Neural cell (in vitro differentiated cells): ENCODE measurements at regions not wholly inside any gene's neighbourhood (a gene's known extent, or its start where the extent isn't known, plus 50 kb on each side); places are given as distances from the start of the nearest gene placed in this dataset.

Experiments
- H2AFZ ChIP-seq: fragments of 200-600, 300-800 bp; sonication (generic), shearing (Covaris generic); 2 replicates; pipeline ENCODE4 v1.6.0; 2014; ENCODE audit warnings: low read depth, mild to moderate bottlenecking, antibody characterized with exemption, low read length, moderate library complexity
- H3F3A ChIP-seq: fragments of 200-600 bp; shearing (Covaris generic); 2 replicates; pipeline ENCODE4 v1.6.1; 2016; ENCODE audit warnings: mild to moderate bottlenecking, moderate library complexity, mixed read lengths, antibody characterized with exemption, low read length; ENCODE audit not compliant: insufficient read depth, poor library complexity, severe bottlenecking
- H3K27ac ChIP-seq: fragments of 200-600, 300-800 bp; sonication (generic), shearing (Covaris generic); 2 replicates; pipeline ENCODE4 v1.5.1; 2014; ENCODE audit warnings: mild to moderate bottlenecking, low read length, moderate library complexity
- H3K27me3 ChIP-seq: fragments of 300-800, 200-600 bp; sonication (generic), shearing (Covaris generic); 2 replicates; pipeline ENCODE4 v1.6.0; 2014; ENCODE audit warnings: mild to moderate bottlenecking, low read depth, low read length, moderate library complexity; ENCODE audit not compliant: insufficient read depth
- H3K36me3 ChIP-seq: fragments of 300-800, 200-600 bp; sonication (generic), shearing (Covaris generic); 2 replicates; pipeline ENCODE4 v1.5.1; 2014; ENCODE audit warnings: mild to moderate bottlenecking, antibody characterized with exemption, low read length, moderate library complexity; ENCODE audit not compliant: insufficient read depth
- H3K4me2 ChIP-seq: fragments of 300-800, 200-600 bp; sonication (generic), shearing (Covaris generic); 2 replicates; pipeline ENCODE4 v1.6.0; 2014; ENCODE audit warnings: mild to moderate bottlenecking, low read length
- H3K4me3 ChIP-seq: fragments of 300-800, 200-600 bp; sonication (generic), shearing (Covaris generic); 2 replicates; pipeline ENCODE4 v1.5.1; 2014; ENCODE audit warnings: mild to moderate bottlenecking, low read length, moderate library complexity
- H3K79me2 ChIP-seq: fragments of 200-600 bp; shearing (Covaris generic); replicated peaks from 2 replicates; pipeline ENCODE4 v1.6.0; 2014; ENCODE audit warnings: mild to moderate bottlenecking, low read length, moderate library complexity; ENCODE audit not compliant: insufficient read depth
- H3K9ac ChIP-seq: fragments of 300-800, 200-600 bp; sonication (generic), shearing (Covaris generic); 2 replicates; pipeline ENCODE4 v1.6.1; 2016; ENCODE audit warnings: mild to moderate bottlenecking, low read length, mixed read lengths
- H3K9me2 ChIP-seq: fragments of 200-600 bp; shearing (Covaris generic); 2 replicates; pipeline ENCODE4 v1.6.1; 2016; ENCODE audit warnings: mild to moderate bottlenecking, low read length, mixed read lengths; ENCODE audit not compliant: insufficient read depth
- H3K9me3 ChIP-seq: fragments of 200-600, 300-800 bp; sonication (generic), shearing (Covaris generic); 2 replicates; pipeline ENCODE4 v1.6.1; 2016; ENCODE audit warnings: mild to moderate bottlenecking, mixed run types, low read length, moderate library complexity, mixed read lengths
- H4K20me1 ChIP-seq: fragments of 200-600 bp; shearing (Covaris generic); 2 replicates; pipeline ENCODE4 v1.6.1; 2016; ENCODE audit warnings: mild to moderate bottlenecking, mixed run types; ENCODE audit not compliant: insufficient read depth
- EP300 ChIP-seq: fragments of 450-650 bp; conservative IDR thresholded peaks from 2 replicates; pipeline ENCODE4 v1.6.1; 2014; ENCODE audit warnings: antibody characterized with exemption, mild to moderate bottlenecking, moderate library complexity; ENCODE audit not compliant: poor library complexity, severe bottlenecking
- EZH2 ChIP-seq: fragments of 200-600, 300-800 bp; shearing (Covaris generic), sonication (generic); IDR thresholded peaks from 2 replicates; pipeline ENCODE4 v1.6.1; 2014; ENCODE audit warnings: antibody characterized with exemption, low read length, borderline replicate concordance, mild to moderate bottlenecking; ENCODE audit not compliant: insufficient read depth, poor library complexity, severe bottlenecking
- MXI1 ChIP-seq: fragments of 450-650 bp; conservative IDR thresholded peaks from 2 replicates; pipeline ENCODE4 v1.6.1; 2014; ENCODE audit warnings: antibody characterized with exemption, mild to moderate bottlenecking; ENCODE audit not compliant: poor library complexity, severe bottlenecking
- POLR2AphosphoS5 ChIP-seq: IDR thresholded peaks from 2 replicates; pipeline ENCODE4 v1.6.1; 2012
- RAD21 ChIP-seq: fragments of 450-650 bp; conservative IDR thresholded peaks from 2 replicates; pipeline ENCODE4 v1.6.1; 2014; ENCODE audit warnings: antibody characterized with exemption, mild to moderate bottlenecking, moderate library complexity
- SMC3 ChIP-seq: fragments of 450-650 bp; conservative IDR thresholded peaks from 2 replicates; pipeline ENCODE4 v1.6.1; 2014; ENCODE audit warnings: antibody characterized with exemption, mild to moderate bottlenecking, moderate library complexity; ENCODE audit not compliant: poor library complexity
- TAF1 ChIP-seq: IDR thresholded peaks from 2 replicates; pipeline ENCODE4 v1.6.1; 2012; ENCODE audit warnings: low read depth
- TF ChIP-seq, protein P1 (sequence below): IDR thresholded peaks from 2 replicates; pipeline ENCODE4 v1.6.1; 2012; ENCODE audit warnings: borderline replicate concordance
- TF ChIP-seq, protein P2 (sequence below): fragments of 450-650 bp; IDR thresholded peaks from 2 replicates; pipeline ENCODE4 v1.5.1; 2014; ENCODE audit warnings: antibody characterized with exemption, mild to moderate bottlenecking, moderate library complexity; ENCODE audit not compliant: poor library complexity, severe bottlenecking

DNA sequence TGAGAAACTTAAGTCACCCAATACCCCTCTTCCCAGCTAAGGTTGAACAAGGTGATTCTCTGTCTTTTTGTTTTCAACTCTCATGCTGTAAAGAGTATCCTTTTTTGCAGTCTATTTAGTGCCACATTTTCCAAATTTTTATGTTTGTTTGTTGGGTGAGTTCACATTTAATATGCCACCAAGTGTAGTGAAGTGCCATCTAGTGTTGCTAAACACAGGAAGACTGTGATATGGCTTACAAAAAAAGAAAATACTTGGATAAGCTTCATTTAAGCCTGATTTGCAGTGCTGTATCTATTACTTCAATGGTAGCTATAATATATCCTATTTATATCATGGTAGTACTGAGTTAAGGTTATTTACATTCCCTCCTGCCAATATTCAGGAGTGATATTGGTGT, 319.2 kb upstream of the CHORDC1 start:
- no peaks in the 10 kb centered on the region for H3K79me2 ChIP-seq
- H3K4me2 ChIP-seq = no peak overlapping the region
- no peaks in the 10 kb centered on the region for H3K27me3 ChIP-seq
- H3K27ac ChIP-seq = no peak overlapping the region
- no peak overlapping the region for H3K4me3 ChIP-seq
- no peak overlapping the region for H3K9ac ChIP-seq
- H3K36me3 ChIP-seq = no peaks in the 10 kb centered on the region
- no peaks in the 10 kb centered on the region for H3F3A ChIP-seq
- TF ChIP-seq, protein P1, sequence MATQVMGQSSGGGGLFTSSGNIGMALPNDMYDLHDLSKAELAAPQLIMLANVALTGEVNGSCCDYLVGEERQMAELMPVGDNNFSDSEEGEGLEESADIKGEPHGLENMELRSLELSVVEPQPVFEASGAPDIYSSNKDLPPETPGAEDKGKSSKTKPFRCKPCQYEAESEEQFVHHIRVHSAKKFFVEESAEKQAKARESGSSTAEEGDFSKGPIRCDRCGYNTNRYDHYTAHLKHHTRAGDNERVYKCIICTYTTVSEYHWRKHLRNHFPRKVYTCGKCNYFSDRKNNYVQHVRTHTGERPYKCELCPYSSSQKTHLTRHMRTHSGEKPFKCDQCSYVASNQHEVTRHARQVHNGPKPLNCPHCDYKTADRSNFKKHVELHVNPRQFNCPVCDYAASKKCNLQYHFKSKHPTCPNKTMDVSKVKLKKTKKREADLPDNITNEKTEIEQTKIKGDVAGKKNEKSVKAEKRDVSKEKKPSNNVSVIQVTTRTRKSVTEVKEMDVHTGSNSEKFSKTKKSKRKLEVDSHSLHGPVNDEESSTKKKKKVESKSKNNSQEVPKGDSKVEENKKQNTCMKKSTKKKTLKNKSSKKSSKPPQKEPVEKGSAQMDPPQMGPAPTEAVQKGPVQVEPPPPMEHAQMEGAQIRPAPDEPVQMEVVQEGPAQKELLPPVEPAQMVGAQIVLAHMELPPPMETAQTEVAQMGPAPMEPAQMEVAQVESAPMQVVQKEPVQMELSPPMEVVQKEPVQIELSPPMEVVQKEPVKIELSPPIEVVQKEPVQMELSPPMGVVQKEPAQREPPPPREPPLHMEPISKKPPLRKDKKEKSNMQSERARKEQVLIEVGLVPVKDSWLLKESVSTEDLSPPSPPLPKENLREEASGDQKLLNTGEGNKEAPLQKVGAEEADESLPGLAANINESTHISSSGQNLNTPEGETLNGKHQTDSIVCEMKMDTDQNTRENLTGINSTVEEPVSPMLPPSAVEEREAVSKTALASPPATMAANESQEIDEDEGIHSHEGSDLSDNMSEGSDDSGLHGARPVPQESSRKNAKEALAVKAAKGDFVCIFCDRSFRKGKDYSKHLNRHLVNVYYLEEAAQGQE = no peak
- TF ChIP-seq, protein P2, sequence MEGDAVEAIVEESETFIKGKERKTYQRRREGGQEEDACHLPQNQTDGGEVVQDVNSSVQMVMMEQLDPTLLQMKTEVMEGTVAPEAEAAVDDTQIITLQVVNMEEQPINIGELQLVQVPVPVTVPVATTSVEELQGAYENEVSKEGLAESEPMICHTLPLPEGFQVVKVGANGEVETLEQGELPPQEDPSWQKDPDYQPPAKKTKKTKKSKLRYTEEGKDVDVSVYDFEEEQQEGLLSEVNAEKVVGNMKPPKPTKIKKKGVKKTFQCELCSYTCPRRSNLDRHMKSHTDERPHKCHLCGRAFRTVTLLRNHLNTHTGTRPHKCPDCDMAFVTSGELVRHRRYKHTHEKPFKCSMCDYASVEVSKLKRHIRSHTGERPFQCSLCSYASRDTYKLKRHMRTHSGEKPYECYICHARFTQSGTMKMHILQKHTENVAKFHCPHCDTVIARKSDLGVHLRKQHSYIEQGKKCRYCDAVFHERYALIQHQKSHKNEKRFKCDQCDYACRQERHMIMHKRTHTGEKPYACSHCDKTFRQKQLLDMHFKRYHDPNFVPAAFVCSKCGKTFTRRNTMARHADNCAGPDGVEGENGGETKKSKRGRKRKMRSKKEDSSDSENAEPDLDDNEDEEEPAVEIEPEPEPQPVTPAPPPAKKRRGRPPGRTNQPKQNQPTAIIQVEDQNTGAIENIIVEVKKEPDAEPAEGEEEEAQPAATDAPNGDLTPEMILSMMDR = no peak
- TF ChIP-seq EP300 = no peak
- no peak for TF ChIP-seq EZH2
- no peak for TF ChIP-seq MXI1
- no peak for TF ChIP-seq POLR2AphosphoS5
- no peak for TF ChIP-seq TAF1
- TF ChIP-seq RAD21 = no peak
- no peak for TF ChIP-seq SMC3
- H3K9me3 ChIP-seq = no peaks in the 10 kb centered on the region
- H4K20me1 ChIP-seq = no peaks in the 10 kb centered on the region
- no peaks in the 10 kb centered on the region for H3K9me2 ChIP-seq
- no peak overlapping the region for H2AFZ ChIP-seq

DNA sequence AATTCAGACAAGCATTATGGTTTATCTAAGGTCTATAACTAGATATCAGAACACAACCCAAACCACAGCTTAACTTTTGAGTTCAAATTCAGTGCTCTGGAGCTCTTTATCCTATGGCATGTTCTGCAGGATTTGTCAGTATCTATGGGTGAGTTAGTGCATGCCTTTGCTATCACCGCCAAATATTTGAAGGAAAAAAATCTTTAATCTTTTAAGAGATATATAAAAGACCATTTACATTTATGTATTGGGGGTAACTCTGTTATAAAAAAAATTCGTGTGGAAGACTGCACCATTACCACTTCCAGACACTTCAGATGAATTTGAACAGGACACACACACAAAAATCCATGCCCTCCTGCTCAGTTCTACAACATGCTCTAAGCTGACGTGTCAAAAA, 313.5 kb upstream of the CHORDC1 start:
- Histone ChIP-seq H2AFZ (no peak overlapping the region), H3K9ac (no peak overlapping the region), H3K4me2 (no peak overlapping the region), H3F3A (no peaks in the 10 kb centered on the region), H3K27ac (no peak overlapping the region), H3K9me3 (no peaks in the 10 kb centered on the region), H3K27me3 (no peaks in the 10 kb centered on the region), H3K79me2 (no peaks in the 10 kb centered on the region), H4K20me1 (no peaks in the 10 kb centered on the region), H3K9me2 (no peaks in the 10 kb centered on the region), H3K4me3 (no peak overlapping the region), H3K36me3 (no peaks in the 10 kb centered on the region)
- TF ChIP-seq, protein P1 = no peak
- TF ChIP-seq TAF1 = no peak
- TF ChIP-seq POLR2AphosphoS5 = no peak
- TF ChIP-seq EP300 = no peak
- TF ChIP-seq SMC3 = no peak
- no peak for TF ChIP-seq MXI1
- TF ChIP-seq RAD21 = no peak
- TF ChIP-seq, protein P2 = no peak
